HCT116 (cell line): ENCODE measurements at regions not wholly inside any gene's neighbourhood (a gene's known extent, or its start where the extent isn't known, plus 50 kb on each side); places are given as distances from the start of the nearest gene placed in this dataset.

Source experiments
- ATAC-seq: fragments of 200-7000 bp; cut with Tn5 transposase; 2 replicates; pipeline ENCODE4 v1.9.1; 2020; ENCODE audit warnings: mild to moderate bottlenecking, moderate library complexity
- BruUV-seq: library from RNA; stranded (reverse); fragments of 400-500 nt; replicated peaks from 2 replicates; lab custom pipeline; 2021; lab: Mats Ljungman, UMichigan
- CTCF ChIA-PET: fragments of 300-600 bp; sonication (Branson Sonifier 250); formaldehyde crosslinking; loops from one replicate; lab custom pipeline; 2021; ENCODE audit warnings: antibody characterized with exemption; lab: Charles Lee
- POLR2A ChIA-PET: fragments of 300-600, 350-600 bp; sonication (Branson Sonifier 250); formaldehyde crosslinking; loops from one replicate; lab custom pipeline; 2021; ENCODE audit warnings: antibody characterized with exemption; lab: Charles Lee
- RAD21 ChIA-PET, 2 experiments: fragments of 300-600 bp; sonication (Branson Sonifier 250); formaldehyde crosslinking; loops; one replicate each; lab custom pipeline; 2023; ENCODE audit warnings: low total read pairs in 2 of 2; ENCODE audit not compliant: uncharacterized antibody in 2 of 2, unreplicated experiment in 2 of 2, low non-redundant PET in 1 of 2; lab: Charles Lee
- DNase-seq: peaks from one replicate; pipeline ENCODE4 v3.0.0-alpha.2; 2010; ENCODE audit warnings: low read depth, low spot score
- H2AFZ ChIP-seq: fragments of 200-600 bp; shearing (Covaris generic), sonication (generic); 2 replicates; pipeline ENCODE4 v1.6.1; 2017; ENCODE audit warnings: low read depth, mixed run types, mixed read lengths, antibody characterized with exemption, low read length; ENCODE audit not compliant: poor library complexity, severe bottlenecking
- H3K27ac ChIP-seq: 2 replicates; pipeline ENCODE4 v1.5.1; 2012; ENCODE audit warnings: low read depth, low read length
- H3K27me3 ChIP-seq: fragments of 200-600 bp; sonication (generic); 2 replicates; pipeline ENCODE4 v1.6.1; 2016; ENCODE audit warnings: mixed run types, low read length, mixed read lengths; ENCODE audit not compliant: insufficient read depth
- H3K36me3 ChIP-seq, 2 experiments: fragments of 200-500 bp in 1 of 2; fragments of 200-600 bp in 1 of 2; sonication (Bioruptor generic) in 1 of 2; sonication (generic) in 1 of 2; 2 replicates each; pipeline versions ENCODE4 v1.5.1 to v1.6.1; 2014 to 2016; ENCODE audit warnings: low read length in 2 of 2, inconsistent platforms in 1 of 2, mixed read lengths in 1 of 2, mixed run types in 1 of 2; ENCODE audit not compliant: insufficient read depth in 2 of 2, control insufficient read depth in 1 of 2
- H3K4me1 ChIP-seq, 2 experiments: fragments of 200-600 bp in 1 of 2; sonication (generic) in 1 of 2; 2 replicates each; pipeline versions ENCODE4 v1.5.1 to v1.6.1; 2012 to 2017; ENCODE audit warnings: low read length in 2 of 2, inconsistent platforms in 1 of 2, mild to moderate bottlenecking in 1 of 2, mixed read lengths in 1 of 2, mixed run types in 1 of 2, moderate library complexity in 1 of 2; ENCODE audit not compliant: insufficient read depth in 2 of 2, control insufficient read depth in 1 of 2
- H3K4me2 ChIP-seq: fragments of 200-600 bp; sonication (generic); 2 replicates; pipeline ENCODE4 v1.6.1; 2017; ENCODE audit warnings: mixed run types, low read length, mixed read lengths
- H3K4me3 ChIP-seq, 2 experiments: fragments of 200-600 bp in 1 of 2; sonication (generic) in 1 of 2; replicated peaks in 1 of 2; 2 replicates each; pipeline ENCODE4 v1.5.1; 2011 to 2016; ENCODE audit warnings: low read length in 2 of 2, control low read depth in 1 of 2, low read depth in 1 of 2, mild to moderate bottlenecking in 1 of 2, mixed read lengths in 1 of 2, mixed run types in 1 of 2
- H3K79me2 ChIP-seq: fragments of 200-600 bp; sonication (generic); 2 replicates; pipeline ENCODE4 v1.6.1; 2017; ENCODE audit warnings: mild to moderate bottlenecking, mixed run types, low read length, moderate library complexity, mixed read lengths; ENCODE audit not compliant: insufficient read depth
- H3K9ac ChIP-seq: fragments of 200-600 bp; sonication (generic); 2 replicates; pipeline ENCODE4 v1.6.1; 2016; ENCODE audit warnings: low read length, mixed read lengths
- H3K9me2 ChIP-seq: fragments of 200-600 bp; sonication (generic), shearing (Covaris generic); 2 replicates; pipeline ENCODE4 v1.6.1; 2017; ENCODE audit warnings: mixed run types, mild to moderate bottlenecking, moderate library complexity; ENCODE audit not compliant: insufficient read depth
- H3K9me3 ChIP-seq, 2 experiments: fragments of 200-500 bp in 1 of 2; fragments of 200-600 bp in 1 of 2; sonication (Bioruptor generic) in 1 of 2; sonication (generic) in 1 of 2; 2 replicates each; pipeline ENCODE4 v1.6.1; 2014 to 2017; ENCODE audit warnings: low read length in 2 of 2, mixed read lengths in 2 of 2, inconsistent platforms in 1 of 2, low read depth in 1 of 2, mild to moderate bottlenecking in 1 of 2, mixed run types in 1 of 2, moderate library complexity in 1 of 2; ENCODE audit not compliant: control insufficient read depth in 1 of 2, insufficient read depth in 1 of 2
- H4K20me1 ChIP-seq: fragments of 200-600 bp; sonication (generic), shearing (Covaris generic); 2 replicates; pipeline ENCODE4 v1.6.1; 2017; ENCODE audit warnings: mixed run types, mild to moderate bottlenecking, moderate library complexity; ENCODE audit not compliant: insufficient read depth
- CBX3 ChIP-seq: IDR thresholded peaks from 2 replicates; pipeline ENCODE4 v1.6.1; 2012; ENCODE audit warnings: low read depth
- CEBPB ChIP-seq: IDR thresholded peaks from 2 replicates; pipeline ENCODE4 v1.6.1; 2012; ENCODE audit warnings: low read depth
- EGR1 ChIP-seq: IDR thresholded peaks from 2 replicates; pipeline ENCODE4 v1.6.1; 2012; ENCODE audit warnings: low read depth
- FOSL1 ChIP-seq: IDR thresholded peaks from 2 replicates; pipeline ENCODE4 v1.6.1; 2012; ENCODE audit warnings: low read depth
- JUND ChIP-seq: IDR thresholded peaks from 2 replicates; pipeline ENCODE4 v1.6.1; 2012
- POLR2A ChIP-seq: IDR thresholded peaks from 2 replicates; pipeline ENCODE4 v1.7.0; 2011; ENCODE audit warnings: borderline replicate concordance; ENCODE audit not compliant: insufficient read depth, insufficient read length; ENCODE audit errors: extremely low read depth
- SP1 ChIP-seq: IDR thresholded peaks from 2 replicates; pipeline ENCODE4 v1.6.1; 2012; ENCODE audit warnings: low read depth
- TCF7L2 ChIP-seq: IDR thresholded peaks from 2 replicates; pipeline ENCODE4 v1.7.0; 2011; ENCODE audit warnings: borderline replicate concordance, inconsistent platforms; ENCODE audit not compliant: insufficient read depth, insufficient read length; ENCODE audit errors: extremely low read depth
- ZNF274 ChIP-seq: fragments of 200-500 bp; sonication (Bioruptor generic); IDR thresholded peaks from 2 replicates; pipeline ENCODE4 v1.6.1; 2014; ENCODE audit warnings: mild to moderate bottlenecking, low read depth, low read length, inconsistent platforms
- intact Hi-C: fragments of 100-400 bp; cut with micrococcal nuclease; formaldehyde crosslinking; loops from 2 replicates; pipeline ENCODE4 v1.10.0; 2022
- TF ChIP-seq, protein P1 (sequence below): IDR thresholded peaks from 2 replicates; pipeline ENCODE4 v1.6.1; 2012; ENCODE audit warnings: low read depth
- TF ChIP-seq, protein P2 (sequence below), 3 experiments: fragments of 200-600 bp in 1 of 3; sonication (generic) in 1 of 3; IDR thresholded peaks in 2 of 3; conservative IDR thresholded peaks in 1 of 3; 2 replicates each; pipeline ENCODE4 v1.5.1; 2012 to 2017; ENCODE audit warnings: low read depth in 2 of 3, low read length in 2 of 3, antibody characterized with exemption in 1 of 3, borderline replicate concordance in 1 of 3, control low read depth in 1 of 3, mild to moderate bottlenecking in 1 of 3, mixed read lengths in 1 of 3, mixed run types in 1 of 3, moderate library complexity in 1 of 3; ENCODE audit not compliant: insufficient read depth in 1 of 3
- TF ChIP-seq, protein P3 (sequence below): IDR thresholded peaks from 2 replicates; pipeline ENCODE4 v1.6.1; 2011; ENCODE audit warnings: mild to moderate bottlenecking, low read length, moderate library complexity; ENCODE audit not compliant: insufficient replicate concordance; ENCODE audit errors: extremely low read depth
- TF ChIP-seq, protein P4 (sequence below): IDR thresholded peaks from 2 replicates; pipeline ENCODE4 v1.6.1; 2012

DNA sequence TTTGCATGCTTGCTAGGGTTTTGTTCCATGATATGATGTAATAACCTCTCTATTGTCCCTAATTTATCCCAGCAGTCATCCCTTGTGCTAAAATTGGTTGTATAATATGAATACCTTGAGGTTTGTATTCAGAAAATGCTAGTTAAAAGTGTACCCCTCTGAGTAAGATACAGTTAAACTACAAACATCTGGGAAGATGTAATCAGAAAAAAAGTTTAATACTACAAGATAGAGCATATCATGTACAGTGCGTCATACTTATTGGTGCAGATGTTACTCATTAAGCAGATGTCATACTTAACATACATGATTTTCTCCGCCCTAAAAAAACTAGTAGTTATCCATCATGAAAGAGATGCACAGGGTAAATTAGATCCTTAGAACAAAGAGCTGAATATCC, 336.1 kb upstream of the KCND2 start (continued):
- TF ChIP-seq, protein P1, sequence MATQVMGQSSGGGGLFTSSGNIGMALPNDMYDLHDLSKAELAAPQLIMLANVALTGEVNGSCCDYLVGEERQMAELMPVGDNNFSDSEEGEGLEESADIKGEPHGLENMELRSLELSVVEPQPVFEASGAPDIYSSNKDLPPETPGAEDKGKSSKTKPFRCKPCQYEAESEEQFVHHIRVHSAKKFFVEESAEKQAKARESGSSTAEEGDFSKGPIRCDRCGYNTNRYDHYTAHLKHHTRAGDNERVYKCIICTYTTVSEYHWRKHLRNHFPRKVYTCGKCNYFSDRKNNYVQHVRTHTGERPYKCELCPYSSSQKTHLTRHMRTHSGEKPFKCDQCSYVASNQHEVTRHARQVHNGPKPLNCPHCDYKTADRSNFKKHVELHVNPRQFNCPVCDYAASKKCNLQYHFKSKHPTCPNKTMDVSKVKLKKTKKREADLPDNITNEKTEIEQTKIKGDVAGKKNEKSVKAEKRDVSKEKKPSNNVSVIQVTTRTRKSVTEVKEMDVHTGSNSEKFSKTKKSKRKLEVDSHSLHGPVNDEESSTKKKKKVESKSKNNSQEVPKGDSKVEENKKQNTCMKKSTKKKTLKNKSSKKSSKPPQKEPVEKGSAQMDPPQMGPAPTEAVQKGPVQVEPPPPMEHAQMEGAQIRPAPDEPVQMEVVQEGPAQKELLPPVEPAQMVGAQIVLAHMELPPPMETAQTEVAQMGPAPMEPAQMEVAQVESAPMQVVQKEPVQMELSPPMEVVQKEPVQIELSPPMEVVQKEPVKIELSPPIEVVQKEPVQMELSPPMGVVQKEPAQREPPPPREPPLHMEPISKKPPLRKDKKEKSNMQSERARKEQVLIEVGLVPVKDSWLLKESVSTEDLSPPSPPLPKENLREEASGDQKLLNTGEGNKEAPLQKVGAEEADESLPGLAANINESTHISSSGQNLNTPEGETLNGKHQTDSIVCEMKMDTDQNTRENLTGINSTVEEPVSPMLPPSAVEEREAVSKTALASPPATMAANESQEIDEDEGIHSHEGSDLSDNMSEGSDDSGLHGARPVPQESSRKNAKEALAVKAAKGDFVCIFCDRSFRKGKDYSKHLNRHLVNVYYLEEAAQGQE, result no peak
- TF ChIP-seq FOSL1, result no peak
- no peak for TF ChIP-seq EGR1
- no peak for TF ChIP-seq ZNF274

DNA sequence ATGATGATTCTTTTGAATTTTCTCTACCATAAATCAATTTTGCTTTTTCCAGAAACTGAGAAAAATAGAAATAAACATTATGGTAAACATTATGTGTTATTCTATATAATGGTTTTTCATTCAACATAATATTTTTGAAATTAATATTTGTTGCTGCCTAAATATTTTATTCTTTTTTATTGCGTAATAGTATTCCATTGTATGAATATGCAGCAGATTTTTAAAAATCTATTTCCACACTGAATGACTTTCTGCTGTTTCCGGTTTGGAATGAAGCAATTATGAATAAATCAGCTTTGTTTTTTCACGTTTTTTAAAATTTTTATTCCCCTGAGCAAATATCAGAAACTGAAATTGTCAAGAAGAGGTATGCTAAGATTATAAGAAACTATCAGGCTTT, 335.2 kb upstream of the KCND2 start:
- ATAC-seq, result no peak
- Histone ChIP-seq H3K4me2 (no peak overlapping the region), H3K27ac (no peak overlapping the region), H3K36me3 (no peaks in the 10 kb centered on the region), H3K9me2 (no peaks in the 10 kb centered on the region), H3K4me1 (no peaks in the 10 kb centered on the region), H3K9me3 (no peaks in the 10 kb centered on the region), H3K4me3 (no peak overlapping the region), H3K79me2 (no peaks in the 10 kb centered on the region), H3K9ac (no peak overlapping the region), H4K20me1 (no peaks in the 10 kb centered on the region), H3K27me3 (no peaks in the 10 kb centered on the region), H2AFZ (no peak overlapping the region)
- BruUV-seq, result no TSS peak
- DNase-seq, result no peak
- ChIA-PET POLR2A (no interaction called here), RAD21 (no interaction called here), CTCF (no interaction called here)
- intact Hi-C loops, result loop anchor here (10.0 kb wide), 1 partner anchor 787 kb away; no protein-coding TSS in a partner anchor
- TF ChIP-seq CBX3 (no peak), JUND (no peak), POLR2A (no peak), SP1 (no peak), ZNF274 (no peak), CEBPB (no peak), EGR1 (no peak), TCF7L2 (no peak)
- TF ChIP-seq, protein P2, sequence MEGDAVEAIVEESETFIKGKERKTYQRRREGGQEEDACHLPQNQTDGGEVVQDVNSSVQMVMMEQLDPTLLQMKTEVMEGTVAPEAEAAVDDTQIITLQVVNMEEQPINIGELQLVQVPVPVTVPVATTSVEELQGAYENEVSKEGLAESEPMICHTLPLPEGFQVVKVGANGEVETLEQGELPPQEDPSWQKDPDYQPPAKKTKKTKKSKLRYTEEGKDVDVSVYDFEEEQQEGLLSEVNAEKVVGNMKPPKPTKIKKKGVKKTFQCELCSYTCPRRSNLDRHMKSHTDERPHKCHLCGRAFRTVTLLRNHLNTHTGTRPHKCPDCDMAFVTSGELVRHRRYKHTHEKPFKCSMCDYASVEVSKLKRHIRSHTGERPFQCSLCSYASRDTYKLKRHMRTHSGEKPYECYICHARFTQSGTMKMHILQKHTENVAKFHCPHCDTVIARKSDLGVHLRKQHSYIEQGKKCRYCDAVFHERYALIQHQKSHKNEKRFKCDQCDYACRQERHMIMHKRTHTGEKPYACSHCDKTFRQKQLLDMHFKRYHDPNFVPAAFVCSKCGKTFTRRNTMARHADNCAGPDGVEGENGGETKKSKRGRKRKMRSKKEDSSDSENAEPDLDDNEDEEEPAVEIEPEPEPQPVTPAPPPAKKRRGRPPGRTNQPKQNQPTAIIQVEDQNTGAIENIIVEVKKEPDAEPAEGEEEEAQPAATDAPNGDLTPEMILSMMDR (IDR thresholded peaks at IDR 0.05 in 2 of 3, conservative IDR thresholded peaks at IDR 0.05 in 1 of 3; ENCODE audit: borderline replicate concordance in 1 of 3, insufficient read depth in 1 of 3, low read depth in 2 of 3, low read length in 2 of 3), result no peak
- TF ChIP-seq, protein P3, sequence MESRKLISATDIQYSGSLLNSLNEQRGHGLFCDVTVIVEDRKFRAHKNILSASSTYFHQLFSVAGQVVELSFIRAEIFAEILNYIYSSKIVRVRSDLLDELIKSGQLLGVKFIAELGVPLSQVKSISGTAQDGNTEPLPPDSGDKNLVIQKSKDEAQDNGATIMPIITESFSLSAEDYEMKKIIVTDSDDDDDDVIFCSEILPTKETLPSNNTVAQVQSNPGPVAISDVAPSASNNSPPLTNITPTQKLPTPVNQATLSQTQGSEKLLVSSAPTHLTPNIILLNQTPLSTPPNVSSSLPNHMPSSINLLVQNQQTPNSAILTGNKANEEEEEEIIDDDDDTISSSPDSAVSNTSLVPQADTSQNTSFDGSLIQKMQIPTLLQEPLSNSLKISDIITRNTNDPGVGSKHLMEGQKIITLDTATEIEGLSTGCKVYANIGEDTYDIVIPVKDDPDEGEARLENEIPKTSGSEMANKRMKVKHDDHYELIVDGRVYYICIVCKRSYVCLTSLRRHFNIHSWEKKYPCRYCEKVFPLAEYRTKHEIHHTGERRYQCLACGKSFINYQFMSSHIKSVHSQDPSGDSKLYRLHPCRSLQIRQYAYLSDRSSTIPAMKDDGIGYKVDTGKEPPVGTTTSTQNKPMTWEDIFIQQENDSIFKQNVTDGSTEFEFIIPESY, result no peak
- TF ChIP-seq, protein P1, result no peak
- TF ChIP-seq, protein P4, sequence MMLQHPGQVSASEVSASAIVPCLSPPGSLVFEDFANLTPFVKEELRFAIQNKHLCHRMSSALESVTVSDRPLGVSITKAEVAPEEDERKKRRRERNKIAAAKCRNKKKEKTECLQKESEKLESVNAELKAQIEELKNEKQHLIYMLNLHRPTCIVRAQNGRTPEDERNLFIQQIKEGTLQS, result no peak
